ENCODE measurements at regions not wholly inside any gene's neighbourhood (a gene's known extent, or its start where the extent isn't known, plus 50 kb on each side); places are given as distances from the start of the nearest gene placed in this dataset.

- no peak for TF ChIP-seq EZH2 (IDR thresholded peaks at IDR 0.05; ENCODE audit: low read length)
- no peak for TF ChIP-seq CTCF (optimal IDR thresholded peaks at IDR 0.05 in 1 of 3, IDR thresholded peaks at IDR 0.05 in 1 of 3, conservative IDR thresholded peaks at IDR 0.05 in 1 of 3; ENCODE audit: extremely low read depth in 1 of 3, insufficient read depth in 2 of 3, low read length in 3 of 3)
Observed at GRCh38 chr12:124651516-124652273, 84.3 kb upstream of the NCOR2 start.
